HG02885 (cell line): ENCODE measurements at regions not wholly inside any gene's neighbourhood (a gene's known extent, or its start where the extent isn't known, plus 50 kb on each side); places are given as distances from the start of the nearest gene placed in this dataset.
"Not testable (repeated sequence)": the region's sequence is repeated elsewhere in the genome, so short reads cannot be mapped to it uniquely, and the experiment has no call there.

Source experiments
- ATAC-seq: cut with Tn5 transposase; IDR thresholded peaks from one replicate; pipeline ENCODE4 v1.9.1; 2021; ENCODE audit warnings: mild to moderate bottlenecking; ENCODE audit not compliant: unreplicated experiment, poor library complexity

DNA sequence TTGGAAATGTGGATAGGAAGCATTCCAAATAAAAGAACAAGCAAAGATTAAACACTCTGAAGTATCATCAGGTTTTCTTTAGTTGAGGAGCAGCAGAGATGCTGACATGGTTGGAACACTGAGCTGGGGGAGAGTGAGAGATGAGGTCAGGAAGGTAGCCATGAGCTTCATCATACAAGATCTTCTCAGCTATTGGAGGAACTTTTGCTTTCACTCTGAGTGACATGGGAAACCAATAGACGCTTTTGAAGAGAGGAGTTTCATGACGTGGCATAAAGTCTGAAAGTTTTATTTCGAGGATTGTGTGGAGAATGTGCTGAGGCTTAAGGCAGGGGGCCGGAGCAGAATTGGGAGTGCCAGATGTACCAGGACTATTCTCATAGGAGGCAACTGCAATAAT, 616.2 kb upstream of the CAMK1G start:
- peak; percentile 57 for ATAC-seq

- ATAC-seq: no peak
These were observed 608.8 kb upstream of the CAMK1G start for GRCh38 chr1:208974717-208975116.

DNA sequence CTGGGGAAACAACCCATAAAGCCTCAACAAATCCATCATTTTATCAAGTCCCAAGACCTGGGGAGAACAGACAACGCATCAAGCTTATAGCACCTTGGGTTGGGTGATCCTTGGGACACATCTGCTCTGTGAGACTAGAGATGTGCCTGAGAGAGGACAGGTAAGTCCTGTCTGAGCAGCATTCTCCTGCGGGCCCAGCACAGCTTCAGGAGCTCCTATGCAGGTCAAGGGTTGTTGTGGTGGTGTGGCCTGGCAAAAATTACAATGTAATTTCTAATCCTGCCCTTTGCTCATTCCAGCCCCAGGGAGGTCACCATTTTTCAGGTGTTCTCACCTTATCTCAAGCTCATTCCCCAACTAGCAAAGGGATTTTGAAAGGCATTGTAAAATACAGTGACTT, 608.1 kb upstream of the CAMK1G start:
- ATAC-seq: no peak

- no peak for ATAC-seq
These were observed 606.5 kb upstream of the CAMK1G start for GRCh38 chr1:208977012-208977411.

- ATAC-seq: no peak
These were observed 605.8 kb upstream of the CAMK1G start for GRCh38 chr1:208977638-208978256.

- no peak for ATAC-seq
These were observed 603.7 kb upstream of the CAMK1G start for GRCh38 chr1:208979776-208980175.

DNA sequence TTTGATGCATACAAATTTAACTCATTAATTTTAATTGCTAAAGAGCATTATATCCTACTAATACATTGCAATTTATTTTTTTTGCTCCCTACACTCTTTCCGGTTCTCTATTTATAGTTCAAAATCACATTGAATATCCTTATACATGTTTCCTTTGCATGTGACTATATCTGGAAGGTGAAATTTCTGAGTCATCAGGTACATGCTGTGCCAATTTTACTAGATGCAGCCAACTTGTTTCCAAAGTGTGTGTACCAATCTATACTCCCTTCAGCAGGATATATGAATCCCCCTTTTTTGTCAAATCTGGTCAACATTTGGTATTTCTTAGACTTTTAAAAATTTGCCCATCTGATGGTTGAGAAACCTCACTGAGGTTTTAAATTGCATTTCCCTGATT, 602.9 kb upstream of the CAMK1G start:
- ATAC-seq: no peak

- no peak for ATAC-seq
These were observed 598.3 kb upstream of the CAMK1G start for GRCh38 chr1:208985231-208985630.

DNA sequence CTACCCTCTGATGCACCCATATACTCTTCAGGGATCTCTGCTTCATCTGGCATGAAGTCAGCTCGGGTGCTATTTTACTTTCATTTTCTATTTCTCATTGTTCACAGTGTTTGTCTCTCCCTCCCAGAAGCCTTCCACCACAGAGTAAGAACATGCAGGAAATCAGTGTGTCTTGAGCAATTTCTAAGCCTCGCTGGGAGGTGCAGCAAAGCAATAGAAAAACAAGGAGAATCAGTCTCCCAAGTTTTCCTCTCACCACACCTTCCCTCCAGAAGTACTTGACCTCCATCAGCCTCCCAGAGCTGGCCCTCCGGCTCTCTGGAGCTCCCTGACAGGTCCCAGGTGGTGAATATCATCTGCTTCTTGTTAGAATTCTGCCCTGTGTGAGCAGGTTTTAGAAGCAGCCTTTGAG, 594.7 kb upstream of the CAMK1G start:
- ATAC-seq: peak; percentile 99

- no peak for ATAC-seq
These were observed 593.1 kb upstream of the CAMK1G start for GRCh38 chr1:208990456-208990855.

GRCh38 chr1:208997053-208997452, 586.5 kb upstream of the CAMK1G start:
- not testable (repeated sequence) for ATAC-seq

DNA sequence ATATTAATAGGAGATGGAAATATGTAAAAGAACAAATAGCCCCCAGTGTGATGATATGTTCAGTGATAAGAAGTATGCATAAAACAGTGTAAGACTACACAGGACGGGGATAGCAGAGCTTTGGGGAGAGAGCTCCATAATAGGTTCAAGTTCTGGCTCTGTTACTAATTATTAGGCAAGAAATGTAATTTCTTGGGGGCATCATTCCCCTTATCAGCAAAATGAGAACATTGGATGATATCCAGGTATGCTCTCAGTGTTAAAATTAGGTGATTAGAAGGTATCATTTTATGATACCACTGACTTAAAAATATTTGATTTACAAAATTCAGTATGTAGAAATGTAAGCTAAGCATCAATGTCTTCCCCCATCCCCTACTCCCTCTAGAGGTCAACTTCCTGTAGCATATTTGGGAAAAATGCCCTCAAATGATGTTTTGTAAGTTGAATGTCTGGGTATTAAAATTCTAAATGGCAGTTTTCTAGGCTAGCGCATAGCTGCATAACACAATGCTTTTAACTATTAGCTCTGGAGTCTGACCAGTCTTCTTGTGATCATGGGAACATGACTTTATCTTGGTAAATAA, 585.7 kb upstream of the CAMK1G start:
- ATAC-seq: no peak

DNA sequence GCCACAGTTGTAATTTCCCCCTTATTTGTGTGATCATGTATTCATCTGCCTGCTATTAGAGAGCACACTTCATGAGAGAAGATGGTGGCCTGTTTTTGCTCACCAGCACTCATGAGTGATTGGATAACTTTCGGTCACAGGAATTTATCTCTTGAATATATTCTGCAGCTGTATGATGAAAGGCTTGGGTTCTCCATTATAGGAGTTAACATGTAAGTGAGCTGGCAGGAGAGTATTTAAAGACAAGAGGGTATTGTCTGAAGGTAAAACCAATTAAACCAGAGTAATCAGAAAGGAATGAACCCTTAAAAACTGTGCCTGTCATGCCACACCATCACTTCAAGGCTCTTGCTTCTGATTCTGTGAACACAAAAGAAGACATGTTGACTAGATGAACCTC, 574.9 kb upstream of the CAMK1G start:
- no peak for ATAC-seq

DNA sequence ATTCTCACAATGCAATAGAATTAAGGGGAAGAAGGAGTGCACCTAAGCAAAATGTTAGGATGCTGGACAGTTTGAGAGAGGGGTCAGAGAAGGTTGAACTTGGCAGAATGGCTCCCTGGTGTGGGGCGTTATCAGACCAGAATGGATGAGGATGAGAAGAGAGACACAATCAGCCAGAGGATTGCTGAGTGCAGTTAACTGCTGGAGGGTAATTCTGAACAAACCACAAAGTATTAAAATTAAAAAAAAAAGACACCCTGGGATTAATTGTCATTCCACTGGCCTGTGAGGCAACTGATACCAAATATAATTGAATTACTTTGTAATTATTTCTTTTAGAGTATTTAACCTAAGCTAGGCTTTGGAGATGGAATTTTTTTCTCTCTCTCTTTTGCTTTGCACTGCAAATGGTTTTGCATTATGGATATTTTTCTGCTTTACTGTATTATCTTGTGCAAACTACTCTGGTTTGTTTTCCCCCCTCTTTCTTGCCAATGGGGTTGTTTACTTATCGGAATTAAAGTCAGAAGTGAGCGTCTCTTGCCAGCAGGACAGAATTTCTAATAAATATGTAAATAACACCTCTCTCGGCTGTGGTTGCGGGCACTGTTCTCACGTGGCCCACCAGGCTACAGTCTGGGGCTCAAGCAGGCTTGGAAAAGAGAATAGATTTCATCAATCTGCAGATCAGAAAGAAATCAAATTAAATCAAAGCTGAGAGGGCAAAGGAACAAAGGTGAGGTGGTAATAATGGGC, 572.9 kb upstream of the CAMK1G start:
- no peak for ATAC-seq

- ATAC-seq: no peak
These were observed 570.9 kb upstream of the CAMK1G start for GRCh38 chr1:209012443-209013196.

- ATAC-seq: no peak
These were observed 568.4 kb upstream of the CAMK1G start for GRCh38 chr1:209015092-209015491.

DNA sequence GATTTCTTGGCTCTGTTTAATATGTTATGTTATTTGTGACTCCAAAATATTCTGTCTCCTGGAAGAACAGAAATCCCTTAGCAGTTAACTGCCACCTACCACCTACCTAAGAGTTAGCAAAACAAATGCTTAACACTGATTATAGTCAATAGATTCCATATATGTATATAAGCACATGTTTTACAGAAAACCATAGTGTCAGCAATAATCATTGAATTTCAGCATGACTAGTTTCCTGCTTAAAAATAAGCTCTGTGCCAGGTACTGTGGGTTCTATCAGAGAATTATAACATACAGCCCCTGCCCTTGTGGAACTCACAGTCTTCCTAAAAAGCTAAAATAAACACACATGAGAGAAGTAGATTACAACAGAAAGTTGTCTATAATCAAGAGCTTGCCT, 561.9 kb upstream of the CAMK1G start:
- no peak for ATAC-seq

DNA sequence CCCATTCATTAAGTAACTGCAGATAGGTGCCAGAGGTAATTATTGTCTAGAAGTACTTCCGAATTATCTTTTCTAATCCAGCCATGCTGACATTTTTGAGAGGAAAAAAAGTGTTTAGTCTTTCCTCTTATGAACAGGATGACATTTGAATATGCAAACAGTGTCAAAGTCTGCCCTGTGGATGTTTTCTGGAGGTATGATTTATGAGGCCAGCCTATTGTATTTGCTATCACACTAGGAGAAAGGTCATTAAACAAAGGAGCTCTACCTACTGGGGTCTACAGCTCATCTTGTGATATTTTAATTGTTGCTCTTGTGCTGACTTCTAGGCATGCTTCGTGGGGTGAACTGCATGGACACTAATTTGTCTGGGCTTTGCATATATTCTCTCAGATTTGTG, 559.7 kb upstream of the CAMK1G start:
- ATAC-seq: no peak

GRCh38 chr1:209029737-209030136, 553.8 kb upstream of the CAMK1G start:
- no peak for ATAC-seq

GRCh38 chr1:209030454-209031167, 552.9 kb upstream of the CAMK1G start:
- ATAC-seq: no peak
